ENCODE measurements at regions not wholly inside any gene's neighbourhood (a gene's known extent, or its start where the extent isn't known, plus 50 kb on each side); places are given as distances from the start of the nearest gene placed in this dataset.

DNA sequence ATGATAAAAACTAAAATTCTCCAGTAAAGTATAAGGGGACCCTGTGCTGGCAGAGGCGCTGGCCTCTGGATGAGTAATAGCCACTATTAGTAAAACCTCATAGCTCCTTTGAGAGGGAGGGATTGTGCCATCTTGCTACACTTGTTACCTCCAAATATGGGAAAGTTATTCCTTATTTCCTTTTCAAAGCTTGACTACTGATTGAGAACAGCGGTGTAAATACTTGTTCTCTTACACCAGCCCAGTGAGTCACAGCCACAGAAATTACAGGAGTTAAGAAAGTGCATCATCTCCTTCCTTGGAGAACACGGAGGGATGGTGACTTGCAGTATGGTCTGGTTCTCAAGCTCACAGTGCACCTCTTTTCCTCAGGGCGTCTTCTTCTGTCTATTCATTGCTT, 379.0 kb downstream of the EFNB2 start:
- no peak for TF ChIP-seq CTCF (IDR thresholded peaks at IDR 0.05)
- Histone ChIP-seq H3K27ac (no peak overlapping the region), H3K9me3 (no peaks in the 10 kb centered on the region), H3K4me1 (peaks cover 0 to 16% (median 0%) of the 10 kb centered on the region in 9 donors), H3K36me3 (no peaks in the 10 kb centered on the region), H3K4me3 (no peak overlapping the region), H3K27me3 (no peaks in the 10 kb centered on the region)
- WGBS, 2 donors, result 96 to 97% methylated on average over 4 of the region's 4 CpGs
- ATAC-seq, result no peak
- intact Hi-C loops (cut with DNase I), result no loop called here
- DNase-seq, result no peak

DNA sequence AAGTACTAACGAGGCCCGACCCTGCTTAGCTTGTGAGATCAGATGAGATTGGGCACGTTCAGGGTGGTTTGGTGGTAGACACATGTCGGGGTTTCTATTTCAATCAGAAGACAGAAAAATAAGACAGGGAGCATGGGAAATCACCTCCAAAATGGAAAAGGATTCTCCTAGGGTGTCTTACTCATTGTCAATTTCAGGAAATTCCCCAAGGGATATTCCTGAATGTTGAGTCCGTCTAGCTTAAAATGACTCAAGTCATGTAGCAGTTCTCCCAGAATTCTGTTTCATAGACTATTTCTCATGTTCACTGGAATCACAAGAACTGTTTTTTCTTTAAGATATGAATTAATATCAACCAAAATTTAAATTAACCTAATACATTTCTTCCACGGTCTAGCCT, 380.1 kb downstream of the EFNB2 start:
- no peak for DNase-seq
- ATAC-seq, result no peak
- Histone ChIP-seq H3K9me3 (no peaks in the 10 kb centered on the region), H3K27ac (no peak overlapping the region), H3K4me1 (peaks cover 0 to 8% (median 0%) of the 10 kb centered on the region in 9 donors), H3K27me3 (no peaks in the 10 kb centered on the region), H3K4me3 (no peak overlapping the region), H3K36me3 (no peaks in the 10 kb centered on the region)
- TF ChIP-seq CTCF (IDR thresholded peaks at IDR 0.05), result no peak
- WGBS, 2 donors, result 89 to 94% methylated on average over 6 of the region's 6 CpGs
- intact Hi-C loops (cut with DNase I), result no loop called here

DNA sequence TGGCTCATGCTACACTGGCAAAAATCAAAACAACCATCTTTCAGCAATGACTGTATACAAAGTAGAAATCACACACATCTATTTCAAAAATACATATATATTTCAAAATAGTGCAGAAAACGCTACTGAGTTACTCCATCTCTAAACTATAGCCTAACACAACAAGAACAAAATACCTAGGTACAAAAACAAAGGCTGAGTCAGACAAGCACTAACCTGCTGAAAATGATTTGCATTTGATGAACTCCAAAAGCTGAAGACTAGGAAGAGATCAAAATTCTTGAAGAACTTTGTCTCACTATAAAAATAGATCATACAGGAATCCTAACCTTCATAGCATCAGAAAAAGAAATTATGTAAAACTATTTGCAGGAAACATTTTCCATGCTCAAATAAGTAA, 381.6 kb downstream of the EFNB2 start:
- intact Hi-C loops (cut with DNase I), result no loop called here
- H3K9me3 ChIP-seq, result no peaks in the 10 kb centered on the region
- no peak overlapping the region for H3K27ac ChIP-seq
- no peaks in the 10 kb centered on the region for H3K27me3 ChIP-seq
- TF ChIP-seq CTCF (IDR thresholded peaks at IDR 0.05), result no peak
- H3K4me3 ChIP-seq, result no peak overlapping the region
- H3K4me1 ChIP-seq, result peaks cover 0 to 4% (median 0%) of the 10 kb centered on the region in 9 donors
- 96 to 98% methylated on average over 1 of the region's 1 CpG for WGBS, 2 donors
- DNase-seq (no peak), ATAC-seq (no peak)
- no peaks in the 10 kb centered on the region for H3K36me3 ChIP-seq

DNA sequence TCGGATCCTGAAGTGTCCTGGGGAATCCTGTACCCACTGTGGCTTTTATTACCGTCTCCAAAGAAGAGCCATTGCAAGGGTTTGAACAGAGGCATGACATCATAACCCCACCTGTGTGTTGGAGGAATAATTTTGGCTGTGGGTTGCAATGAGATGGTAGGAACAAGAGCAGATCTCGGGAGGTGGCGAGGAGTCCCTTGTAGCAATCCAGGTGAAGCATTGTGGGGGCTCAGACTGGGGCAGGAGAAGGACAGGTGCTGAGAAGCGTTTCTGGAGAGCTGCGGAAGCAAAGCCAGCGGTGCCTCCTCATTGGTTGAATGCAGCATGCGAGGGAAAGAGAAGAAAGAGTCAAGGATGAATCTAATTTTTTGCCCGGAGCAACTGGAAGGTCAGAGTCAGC, 382.4 kb downstream of the EFNB2 start:
- DNase-seq (no peak), ATAC-seq (no peak)
- Histone ChIP-seq H3K9me3 (no peaks in the 10 kb centered on the region), H3K4me1 (peaks cover 0 to 4% (median 0%) of the 10 kb centered on the region in 9 donors), H3K27ac (no peak overlapping the region), H3K4me3 (no peak overlapping the region), H3K36me3 (no peaks in the 10 kb centered on the region), H3K27me3 (no peaks in the 10 kb centered on the region)
- intact Hi-C loops (cut with DNase I), result no loop called here
- TF ChIP-seq CTCF (IDR thresholded peaks at IDR 0.05), result no peak
- WGBS, 2 donors, result 94 to 96% methylated on average over 9 of the region's 9 CpGs

GRCh38 chr13:106152047-106152446, 383.4 kb downstream of the EFNB2 start:
- intact Hi-C loops (cut with DNase I), result no loop called here
- WGBS, 2 donors, result 92 to 94% methylated on average over 3 of the region's 3 CpGs
- TF ChIP-seq CTCF (IDR thresholded peaks at IDR 0.05), result no peak

More at GRCh38 chr13:106152047-106152446, 383.4 kb downstream of the EFNB2 start:
- no peak overlapping the region for H3K27ac ChIP-seq
- H3K4me3 ChIP-seq, result no peak overlapping the region
- no peaks in the 10 kb centered on the region for H3K27me3 ChIP-seq
- H3K9me3 ChIP-seq, result no peaks in the 10 kb centered on the region
- H3K36me3 ChIP-seq, result no peaks in the 10 kb centered on the region
- ATAC-seq, result no peak
- DNase-seq, result no peak
- peaks cover 0 to 4% (median 0%) of the 10 kb centered on the region in 9 donors for H3K4me1 ChIP-seq
